ENCODE measurements at regions not wholly inside any gene's neighbourhood (a gene's known extent, or its start where the extent isn't known, plus 50 kb on each side); places are given as distances from the start of the nearest gene placed in this dataset.
A peak's percentile ranks its signal among the peaks of the same experiment; 100 is the strongest.
"Not testable (repeated sequence)": the region's sequence is repeated elsewhere in the genome, so short reads cannot be mapped to it uniquely, and the experiment has no call there.

GRCh38 chr1:53399370-53400133, 59.6 kb upstream of the DMRTB1 start:
- H3K27me3 ChIP-seq (replicated peaks in 1 of 2; ENCODE audit: control insufficient read depth in 2 of 2, insufficient read depth in 2 of 2, low read length in 1 of 2); H3K27ac ChIP-seq (ENCODE audit: control insufficient read depth, insufficient read depth); H3K4me2 ChIP-seq (ENCODE audit: control insufficient read depth, insufficient read depth); H3K9me3 ChIP-seq (replicated peaks; ENCODE audit: control insufficient read depth, insufficient read depth, low read length); H4K20me1 ChIP-seq (ENCODE audit: control insufficient read depth, insufficient read depth); RAD21 ChIA-PET (ENCODE audit: unreplicated experiment); H3K36me3 ChIP-seq (ENCODE audit: control insufficient read depth in 2 of 2, insufficient read depth in 2 of 2, low read length in 1 of 2); H2AFZ ChIP-seq (ENCODE audit: control insufficient read depth, low read depth, low read length); POLR2A ChIA-PET; BruUV-seq (replicated peaks); FAIRE-seq; H3K9ac ChIP-seq (ENCODE audit: control insufficient read depth, insufficient read depth, low read length); H3K4me1 ChIP-seq (ENCODE audit: control insufficient read depth, insufficient read depth, low read length); in situ Hi-C loops (cut with MboI); H3K79me2 ChIP-seq (ENCODE audit: control insufficient read depth, insufficient read depth, low read length); H3K4me3 ChIP-seq; intact Hi-C loops (cut with micrococcal nuclease; ENCODE audit: unreplicated experiment); DNase-seq (ENCODE audit: low read depth, low spot score); ATAC-seq: not testable (repeated sequence)
- peak; percentile 84; the same call in 1 of the 2 replicates for TF ChIP-seq RAD51 (IDR thresholded peaks at IDR 0.05)
- CTCF ChIA-PET: interaction anchor here (1.2 to 10.2 kb wide), 3 partner anchors 9 to 120 kb away, joined by 3 to 185 read pairs (median 4); no protein-coding TSS in a partner anchor
- SMC1A ChIA-PET (ENCODE audit: uncharacterized antibody, unreplicated experiment): interaction anchor here (1.3 to 4.8 kb wide), 2 partner anchors 9 to 14 kb away, joined by 4 to 25 read pairs; no protein-coding TSS in a partner anchor
- 46% methylated on average over 15 of the region's 15 CpGs for WGBS (ENCODE audit: insufficient coverage, insufficient replicate concordance, low lambda C conversion rate, missing lambda C conversion rate)

GRCh38 chr1:53400761-53401674, 58.2 kb upstream of the DMRTB1 start:
- 69% methylated on average over 14 of the region's 14 CpGs for WGBS (ENCODE audit: insufficient coverage, insufficient replicate concordance, low lambda C conversion rate, missing lambda C conversion rate)
- H3K27ac ChIP-seq (ENCODE audit: control insufficient read depth, insufficient read depth): no peak overlapping the region
- in situ Hi-C loops (cut with MboI) (no loop called here), intact Hi-C loops (cut with micrococcal nuclease; ENCODE audit: unreplicated experiment) (no loop called here)
- DNase-seq (ENCODE audit: low read depth, low spot score): no peak
- no peak overlapping the region for H3K9ac ChIP-seq (ENCODE audit: control insufficient read depth, insufficient read depth, low read length)
- no peaks in the 10 kb centered on the region for H3K79me2 ChIP-seq (ENCODE audit: control insufficient read depth, insufficient read depth, low read length)
- no peaks in the 10 kb centered on the region for H4K20me1 ChIP-seq (ENCODE audit: control insufficient read depth, insufficient read depth)
- POLR2A ChIA-PET: interaction anchor here (3.4 kb wide), 1 partner anchor 12 kb away, joined by 18 read pairs; no protein-coding TSS in a partner anchor
- FAIRE-seq: no peak
- no peaks in the 10 kb centered on the region; the same call in 1 of the 2 replicates for H3K4me1 ChIP-seq (ENCODE audit: control insufficient read depth, insufficient read depth, low read length)
- peaks cover 1 to 2% of the 10 kb centered on the region in 2 experiments; a peak in 3 of 4 replicates for H3K27me3 ChIP-seq (replicated peaks in 1 of 2; ENCODE audit: control insufficient read depth in 2 of 2, insufficient read depth in 2 of 2, low read length in 1 of 2)
- no TSS peak for BruUV-seq (replicated peaks)
- SMC1A ChIA-PET (ENCODE audit: uncharacterized antibody, unreplicated experiment): interaction anchor here (0.7 to 1.3 kb wide), 2 partner anchors 13 to 123 kb away, joined by 3 to 4 read pairs; no protein-coding TSS in a partner anchor
- ATAC-seq: no peak
- CTCF ChIA-PET: interaction anchor here (1.7 to 5.5 kb wide), 3 partner anchors 7 to 122 kb away, joined by 4 to 46 read pairs (median 11); no protein-coding TSS in a partner anchor
- RAD21 ChIA-PET (ENCODE audit: unreplicated experiment): interaction anchor here (0.8 kb wide), 1 partner anchor 10 kb away, joined by 3 read pairs; no protein-coding TSS in a partner anchor
- no peak overlapping the region for H2AFZ ChIP-seq (ENCODE audit: control insufficient read depth, low read depth, low read length)
- H3K36me3 ChIP-seq (ENCODE audit: control insufficient read depth in 2 of 2, insufficient read depth in 2 of 2, low read length in 1 of 2): no peaks in the 10 kb centered on the region
- no peak overlapping the region for H3K4me2 ChIP-seq (ENCODE audit: control insufficient read depth, insufficient read depth)
- H3K9me3 ChIP-seq (replicated peaks; ENCODE audit: control insufficient read depth, insufficient read depth, low read length): no peaks in the 10 kb centered on the region
- H3K4me3 ChIP-seq: no peak overlapping the region
- TF ChIP-seq USF1 (IDR thresholded peaks at IDR 0.05; ENCODE audit: borderline replicate concordance, extremely low read length, insufficient read depth, low read depth, low read length) (no peak), CBX5 (IDR thresholded peaks at IDR 0.05; ENCODE audit: low read depth) (no peak), SMC3 (IDR thresholded peaks at IDR 0.05; ENCODE audit: borderline replicate concordance, low read length) (no peak), ZNF687 (IDR thresholded peaks at IDR 0.05) (no peak), POLR2AphosphoS2 (IDR thresholded peaks at IDR 0.05; ENCODE audit: low read depth, low read length) (no peak), TAF1 (IDR thresholded peaks at IDR 0.05; ENCODE audit: borderline replicate concordance, low read depth, low read length) (no peak), BCL11A (IDR thresholded peaks at IDR 0.05; ENCODE audit: low read depth, low read length) (no peak)
